Tibial nerve (tissue), 3 donors: ENCODE measurements at regions not wholly inside any gene's neighbourhood (a gene's known extent, or its start where the extent isn't known, plus 50 kb on each side); places are given as distances from the start of the nearest gene placed in this dataset.

ENCODE experiments used
- CTCF ChIP-seq, 5 experiments: fragments of 200-600 bp in 3 of 5; fragments of 450-650 bp in 2 of 5; sonication (generic) in 3 of 5; IDR thresholded peaks; one replicate each; pipeline ENCODE4 v1.5.1; 2016 to 2019; ENCODE audit warnings: antibody characterized with exemption in 5 of 5, mild to moderate bottlenecking in 3 of 5, moderate library complexity in 2 of 5
- POLR2A ChIP-seq, 2 donors: fragments of 450-650 bp; IDR thresholded peaks; one replicate each; pipeline ENCODE4 v1.6.1; 2017; ENCODE audit warnings: antibody characterized with exemption in 2 of 2, mild to moderate bottlenecking in 2 of 2, moderate library complexity in 2 of 2

DNA sequence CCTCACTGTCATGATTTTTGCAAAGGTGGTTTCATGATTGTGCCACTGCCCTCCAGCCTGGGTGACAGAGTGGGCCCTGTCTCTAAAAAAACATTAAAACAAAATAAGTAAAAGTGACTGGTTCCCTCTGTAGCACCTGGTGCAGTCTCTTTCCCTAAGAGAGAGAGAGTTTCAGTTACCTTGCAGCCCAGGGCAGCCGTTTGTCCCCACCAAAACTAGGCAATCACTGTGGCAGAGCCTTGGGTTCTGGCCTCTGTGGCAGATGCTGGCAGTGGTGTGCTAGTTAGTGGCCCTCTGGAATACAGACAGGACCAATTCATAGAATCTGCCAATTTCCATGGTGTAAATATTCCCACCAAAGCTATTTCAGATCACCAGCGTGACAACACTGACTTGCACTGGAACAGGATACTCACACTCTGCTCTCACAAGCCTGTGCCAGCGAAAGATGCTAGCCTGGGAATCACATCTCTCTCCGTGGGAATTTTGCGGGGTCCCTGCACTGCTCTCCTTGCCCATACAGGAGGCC lies 108.7 kb downstream of the TLR5 start:
- TF ChIP-seq CTCF (IDR thresholded peaks at IDR 0.05) (no peak), POLR2A (IDR thresholded peaks at IDR 0.05) (no peak)
